ENCODE measurements at regions not wholly inside any gene's neighbourhood (a gene's known extent, or its start where the extent isn't known, plus 50 kb on each side); places are given as distances from the start of the nearest gene placed in this dataset.

DNA sequence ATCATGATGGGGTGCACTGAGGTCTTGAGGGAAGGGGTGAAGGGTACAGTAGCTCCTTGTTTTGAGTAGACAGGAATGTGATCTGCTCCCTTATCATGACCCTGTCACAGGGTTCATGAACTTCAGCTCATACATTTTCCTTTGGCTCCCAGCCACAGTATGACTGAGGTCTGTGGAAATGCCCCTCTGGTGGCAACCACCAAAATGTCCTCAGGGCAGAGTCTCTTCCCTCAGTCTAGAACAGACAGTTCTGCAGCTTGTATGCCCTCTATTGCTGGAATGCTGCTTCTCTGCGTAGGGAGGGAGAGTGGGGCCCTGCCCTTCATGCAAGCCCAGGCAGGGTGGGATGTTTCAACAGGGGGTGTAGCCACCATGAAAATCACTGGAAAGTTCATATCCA is 53.8 kb upstream of the SNCAIP start:
- peaks cover 5% of the 10 kb centered on the region; the same call in 1 of the 2 replicates for H3K9me3 ChIP-seq (replicated peaks)
- no peak for DNase-seq (ENCODE audit: low read depth in 1 of 2, low spot score in 2 of 2)
- H3K4me3 ChIP-seq = no peak overlapping the region
- H3K27me3 ChIP-seq (replicated peaks) = no peaks in the 10 kb centered on the region
- peaks cover 16% of the 10 kb centered on the region for H3K4me1 ChIP-seq (replicated peaks)
- H3K27ac ChIP-seq = no peak overlapping the region
- no peaks in the 10 kb centered on the region for H3K36me3 ChIP-seq

DNA sequence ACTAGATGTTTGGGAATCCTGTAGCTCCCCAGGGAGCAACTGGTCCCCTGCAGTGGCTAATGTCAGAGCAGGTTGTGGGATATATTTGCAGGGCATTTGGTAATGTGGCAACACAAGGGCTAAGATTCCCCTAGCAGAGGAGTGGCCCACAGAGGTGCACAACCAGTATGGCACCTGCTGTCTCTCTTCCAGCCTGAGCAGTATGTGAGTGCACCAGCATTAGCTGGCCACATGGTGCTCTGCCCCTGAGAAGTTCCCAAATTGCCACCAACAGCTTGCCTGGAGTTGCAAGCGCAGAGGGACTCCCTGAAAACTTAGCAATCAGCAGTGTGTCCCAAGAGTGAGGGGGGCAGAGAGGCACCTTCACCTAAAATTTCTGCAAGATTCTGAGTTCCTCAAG is 53.2 kb upstream of the SNCAIP start:
- H3K27me3 ChIP-seq (replicated peaks) = no peaks in the 10 kb centered on the region
- no peaks in the 10 kb centered on the region for H3K36me3 ChIP-seq
- H3K27ac ChIP-seq = no peak overlapping the region
- no peak overlapping the region for H3K4me3 ChIP-seq
- no peak for DNase-seq (ENCODE audit: low read depth in 1 of 2, low spot score in 2 of 2)
- H3K9me3 ChIP-seq (replicated peaks) = peaks cover 5% of the 10 kb centered on the region; the same call in 1 of the 2 replicates
- peaks cover 21% of the 10 kb centered on the region for H3K4me1 ChIP-seq (replicated peaks)

- H3K27ac ChIP-seq = no peak overlapping the region
- no peak overlapping the region for H3K4me3 ChIP-seq
- peak; percentile 59 to 66 for DNase-seq (ENCODE audit: low read depth in 1 of 2, low spot score in 2 of 2)
- H3K9me3 ChIP-seq (replicated peaks) = peaks cover 5% of the 10 kb centered on the region; the same call in 1 of the 2 replicates
- peaks cover 26% of the 10 kb centered on the region for H3K4me1 ChIP-seq (replicated peaks)
- H3K36me3 ChIP-seq = no peaks in the 10 kb centered on the region
- H3K27me3 ChIP-seq (replicated peaks) = no peaks in the 10 kb centered on the region
These were observed 52.0 kb upstream of the SNCAIP start for GRCh38 chr5:122259995-122260394.

DNA sequence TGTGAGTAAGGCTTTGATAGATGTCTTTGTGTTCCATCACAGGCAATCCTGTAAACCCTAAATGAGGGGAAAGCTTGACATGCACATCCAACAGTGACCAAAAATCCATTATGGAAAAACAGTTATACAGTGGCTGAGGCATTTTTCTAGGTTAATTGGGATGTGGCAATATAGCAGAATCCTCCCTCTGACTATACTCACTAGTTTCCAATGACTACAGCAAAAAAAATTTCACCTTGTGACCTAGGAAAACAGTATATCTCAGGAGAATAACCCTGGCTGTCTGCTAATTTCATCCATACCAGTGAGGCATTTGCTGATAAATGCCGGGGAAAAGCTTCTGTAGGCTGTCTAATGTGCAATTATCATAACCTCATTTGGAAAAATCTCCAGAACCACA is 49.9 kb upstream of the SNCAIP start:
- no peaks in the 10 kb centered on the region for H3K9me3 ChIP-seq (replicated peaks)
- peak in 1 of 2 experiments; percentile 31 for DNase-seq (ENCODE audit: low read depth in 1 of 2, low spot score in 2 of 2)
- H3K4me1 ChIP-seq (replicated peaks) = peaks cover 26% of the 10 kb centered on the region
- H3K27ac ChIP-seq = no peak overlapping the region
- H3K27me3 ChIP-seq (replicated peaks) = no peaks in the 10 kb centered on the region
- no peak overlapping the region for H3K4me3 ChIP-seq
- no peaks in the 10 kb centered on the region for H3K36me3 ChIP-seq
